ENCODE measurements at regions not wholly inside any gene's neighbourhood (a gene's known extent, or its start where the extent isn't known, plus 50 kb on each side); places are given as distances from the start of the nearest gene placed in this dataset.

GRCh38 chr1:4309676-4310320 lies 344.6 kb upstream of the AJAP1 start:
- no peak for DNase-seq (ENCODE audit: low read depth in 2 of 3, low spot score in 1 of 3)

- no peak for DNase-seq (ENCODE audit: low read depth in 2 of 3, low spot score in 1 of 3)
Observed at GRCh38 chr1:4310396-4310923, 343.9 kb upstream of the AJAP1 start.

GRCh38 chr1:4312024-4312423 lies 342.4 kb upstream of the AJAP1 start:
- DNase-seq (ENCODE audit: low read depth in 2 of 3, low spot score in 1 of 3): no peak

GRCh38 chr1:4315202-4315601 lies 339.2 kb upstream of the AJAP1 start:
- DNase-seq (ENCODE audit: low read depth in 2 of 3, low spot score in 1 of 3): no peak

GRCh38 chr1:4317207-4317606 lies 337.2 kb upstream of the AJAP1 start:
- no peak for DNase-seq (ENCODE audit: low read depth in 2 of 3, low spot score in 1 of 3)

GRCh38 chr1:4318720-4319119 lies 335.7 kb upstream of the AJAP1 start:
- DNase-seq (ENCODE audit: low read depth in 2 of 3, low spot score in 1 of 3): no peak

GRCh38 chr1:4319496-4319895 lies 334.9 kb upstream of the AJAP1 start:
- DNase-seq (ENCODE audit: low read depth in 2 of 3, low spot score in 1 of 3): no peak

GRCh38 chr1:4322881-4323280 lies 331.5 kb upstream of the AJAP1 start:
- no peak for DNase-seq (ENCODE audit: low read depth in 2 of 3, low spot score in 1 of 3)

GRCh38 chr1:4323309-4323708 lies 331.1 kb upstream of the AJAP1 start:
- no peak for DNase-seq (ENCODE audit: low read depth in 2 of 3, low spot score in 1 of 3)

GRCh38 chr1:4324525-4324924 lies 329.9 kb upstream of the AJAP1 start:
- no peak for DNase-seq (ENCODE audit: low read depth in 2 of 3, low spot score in 1 of 3)

- DNase-seq (ENCODE audit: low read depth in 2 of 3, low spot score in 1 of 3): no peak
Observed at GRCh38 chr1:4327142-4327541, 327.3 kb upstream of the AJAP1 start.

GRCh38 chr1:4328402-4329071 lies 325.9 kb upstream of the AJAP1 start:
- no peak for DNase-seq (ENCODE audit: low read depth in 2 of 3, low spot score in 1 of 3)

- no peak for DNase-seq (ENCODE audit: low read depth in 2 of 3, low spot score in 1 of 3)
Observed at GRCh38 chr1:4330805-4331766, 323.3 kb upstream of the AJAP1 start.

GRCh38 chr1:4331767-4332163 lies 322.6 kb upstream of the AJAP1 start:
- no peak for DNase-seq (ENCODE audit: low read depth in 2 of 3, low spot score in 1 of 3)

- no peak for DNase-seq (ENCODE audit: low read depth in 2 of 3, low spot score in 1 of 3)
Observed at GRCh38 chr1:4336507-4336906, 317.9 kb upstream of the AJAP1 start.

- DNase-seq (ENCODE audit: low read depth in 2 of 3, low spot score in 1 of 3): no peak
Observed at GRCh38 chr1:4341421-4341820, 313.0 kb upstream of the AJAP1 start.

GRCh38 chr1:4344065-4344732 lies 310.2 kb upstream of the AJAP1 start:
- DNase-seq (ENCODE audit: low read depth in 2 of 3, low spot score in 1 of 3): no peak

GRCh38 chr1:4345094-4345493 lies 309.3 kb upstream of the AJAP1 start:
- no peak for DNase-seq (ENCODE audit: low read depth in 2 of 3, low spot score in 1 of 3)

- DNase-seq (ENCODE audit: low read depth in 2 of 3, low spot score in 1 of 3): no peak
Observed at GRCh38 chr1:4346131-4346530, 308.3 kb upstream of the AJAP1 start.

- DNase-seq (ENCODE audit: low read depth in 2 of 3, low spot score in 1 of 3): no peak
Observed at GRCh38 chr1:4351453-4351852, 303.0 kb upstream of the AJAP1 start.

All from stimulated activated CD4-positive, alpha-beta T cell treated with anti-CD3 and anti-CD28 coated beads, Interleukin-12 subunit alpha, Interleukin-12 subunit beta, amount 100 ng/mL, for 48 hours (primary cell).